Stimulated activated CD4-positive, alpha-beta T cell treated with anti-CD3 and anti-CD28 coated beads, TNF-alpha, amount 100 ng/mL, for 24 hours (primary cell): ENCODE measurements at regions not wholly inside any gene's neighbourhood (a gene's known extent, or its start where the extent isn't known, plus 50 kb on each side); places are given as distances from the start of the nearest gene placed in this dataset.
"Not testable (repeated sequence)": the region's sequence is repeated elsewhere in the genome, so short reads cannot be mapped to it uniquely, and the experiment has no call there.

Source experiments
- DNase-seq, 3 experiments: peaks; one replicate each; pipeline ENCODE4 v3.0.0-alpha.2; 2020; ENCODE audit warnings: low read depth in 3 of 3

DNA sequence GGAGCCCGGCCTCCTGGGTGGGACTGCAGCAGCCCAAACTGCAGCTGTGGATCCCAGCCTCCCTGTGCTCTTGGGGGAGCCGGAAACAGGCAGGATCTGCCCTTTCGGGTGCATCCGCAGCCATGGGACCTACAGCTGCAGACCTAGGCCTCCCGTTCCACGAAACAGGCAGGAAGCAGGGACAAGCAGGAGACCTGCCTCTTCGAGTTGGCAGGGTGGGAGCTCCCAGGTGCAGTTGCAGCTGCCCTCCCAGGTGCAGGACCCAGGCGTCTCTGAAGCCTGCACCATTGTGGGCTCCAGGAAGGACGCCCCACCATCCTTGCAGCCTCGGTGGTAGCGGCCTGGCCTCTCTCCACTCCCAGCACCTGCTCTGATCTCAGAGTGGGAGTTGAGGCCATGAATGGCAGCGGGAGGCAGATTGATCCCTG, 189.0 kb upstream of the KLHL1 start:
- no peak for DNase-seq

- no peak for DNase-seq
Measured at GRCh38 chr13:70284371-70284770, 176.1 kb upstream of the KLHL1 start.

DNA sequence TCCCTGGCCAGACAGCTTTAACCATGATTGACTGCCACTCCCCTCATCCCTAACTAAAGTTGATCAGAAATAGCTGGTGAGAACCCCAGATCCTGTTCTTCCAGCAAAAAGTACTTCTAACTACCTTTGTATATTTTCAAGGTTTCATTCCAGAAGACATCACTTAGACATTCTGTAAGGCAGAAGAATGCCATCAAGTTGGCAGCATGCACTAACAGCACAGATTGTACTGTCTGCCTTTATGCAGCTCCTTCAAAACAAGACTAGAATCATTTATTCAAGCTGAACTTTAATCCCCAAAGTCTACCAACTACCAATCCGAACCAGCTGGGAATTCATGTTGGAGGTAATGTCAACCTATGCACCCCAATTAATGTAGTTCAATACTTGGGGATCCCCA, 167.6 kb upstream of the KLHL1 start:
- no peak for DNase-seq

- DNase-seq = no peak
Measured at GRCh38 chr13:70255406-70255991, 147.2 kb upstream of the KLHL1 start.

- no peak for DNase-seq
Measured at GRCh38 chr13:70253834-70254233, 145.6 kb upstream of the KLHL1 start.

GRCh38 chr13:70253411-70253810, 145.2 kb upstream of the KLHL1 start:
- no peak for DNase-seq

DNA sequence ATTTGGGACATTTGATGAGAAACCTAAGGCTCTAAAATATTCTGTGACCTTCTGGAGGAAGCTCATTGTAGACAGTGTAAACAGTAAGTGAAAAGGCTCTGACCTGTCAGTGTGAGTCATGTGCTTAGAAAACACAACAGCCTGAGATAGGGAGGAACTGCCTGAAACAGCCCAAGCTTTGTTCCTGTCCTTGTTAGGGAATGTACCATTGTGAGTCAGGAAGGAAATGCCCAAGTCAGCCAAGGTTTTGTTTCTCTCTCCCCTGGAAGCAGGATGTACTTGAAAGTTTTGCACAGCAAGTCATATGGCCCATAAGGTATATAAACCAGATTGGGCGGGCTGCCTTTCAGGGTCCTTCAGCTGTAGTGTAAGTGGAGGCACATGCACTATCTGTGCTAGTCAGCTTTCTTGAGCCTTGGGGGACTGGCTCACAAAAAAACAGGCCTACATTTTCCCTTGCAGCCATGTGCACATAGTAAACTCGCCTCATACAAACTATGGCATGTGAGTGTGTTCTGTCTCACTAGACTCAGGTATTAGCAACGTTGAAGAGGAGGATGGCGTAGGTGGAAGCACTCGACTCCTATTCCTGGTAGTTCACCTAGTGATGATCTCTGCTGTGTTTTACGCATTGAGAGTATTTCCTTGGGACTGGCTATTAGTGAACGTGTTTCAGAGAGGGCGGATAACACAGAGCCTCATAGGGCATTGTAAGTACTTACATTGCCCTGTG, 141.2 kb upstream of the KLHL1 start:
- DNase-seq = no peak

DNA sequence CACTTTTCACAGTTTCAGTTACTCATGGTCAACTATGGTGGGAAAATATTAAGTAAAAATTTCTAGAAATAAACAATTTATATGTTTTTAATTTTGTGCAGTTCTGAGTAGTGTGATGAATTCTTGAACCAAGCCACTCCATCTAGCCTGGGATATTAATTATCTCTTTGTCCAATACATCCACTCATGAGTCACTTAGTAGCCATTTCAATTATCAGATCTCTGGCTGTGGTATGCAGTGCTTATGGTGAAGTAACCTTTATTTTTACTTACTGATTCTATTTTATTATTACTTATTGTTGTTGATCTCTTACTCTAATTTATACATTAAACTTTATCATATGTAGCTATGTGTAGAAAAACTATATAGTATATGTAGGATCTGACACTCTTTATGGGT, 128.9 kb upstream of the KLHL1 start:
- DNase-seq = no peak

- DNase-seq = no peak
Measured at GRCh38 chr13:70235565-70235964, 127.3 kb upstream of the KLHL1 start.

GRCh38 chr13:70223911-70224310, 115.7 kb upstream of the KLHL1 start:
- DNase-seq = no peak

- DNase-seq = no peak
Measured at GRCh38 chr13:70222926-70223325, 114.7 kb upstream of the KLHL1 start.

DNA sequence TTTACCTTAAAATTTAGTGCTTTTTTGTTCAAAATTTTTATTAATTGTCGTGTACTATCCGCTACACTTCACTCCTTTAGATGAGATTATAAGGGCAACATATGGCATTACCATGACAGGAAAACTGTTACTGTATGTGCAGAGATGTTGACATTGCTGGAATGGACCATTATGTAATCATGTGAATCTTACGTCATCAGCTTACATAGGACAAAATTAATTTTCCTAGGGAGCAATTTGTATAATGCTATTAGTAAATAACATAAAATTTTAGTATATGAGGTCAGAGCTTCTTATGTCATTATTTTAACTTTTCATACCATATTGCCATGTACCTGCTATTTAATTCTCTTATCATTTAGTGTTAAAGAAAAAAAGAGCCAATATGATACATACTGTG, 110.4 kb upstream of the KLHL1 start:
- DNase-seq = no peak

GRCh38 chr13:70208968-70209367, 100.7 kb upstream of the KLHL1 start:
- not testable (repeated sequence) for DNase-seq

GRCh38 chr13:70206671-70207070, 98.4 kb upstream of the KLHL1 start:
- DNase-seq = no peak

- no peak for DNase-seq
Measured at GRCh38 chr13:70203661-70204229, 95.5 kb upstream of the KLHL1 start.

DNA sequence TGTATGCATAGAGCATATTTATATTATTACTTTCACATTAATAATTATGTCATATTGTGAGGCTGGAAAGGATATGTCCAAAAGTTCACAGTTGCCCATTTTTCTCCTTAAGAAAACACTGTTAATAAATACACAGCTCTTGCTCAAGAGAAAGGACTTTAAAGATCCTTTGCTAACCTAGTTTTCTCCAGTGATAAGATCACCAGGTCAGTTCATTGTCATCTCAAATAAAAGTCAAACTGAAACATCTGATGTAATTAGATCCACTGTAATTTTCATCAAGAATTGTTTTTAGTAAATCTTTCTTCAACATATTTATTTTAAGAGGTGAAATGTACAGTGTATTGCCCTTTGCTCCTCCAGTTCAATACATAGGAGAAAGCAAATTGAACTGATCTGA, 82.8 kb upstream of the KLHL1 start:
- no peak for DNase-seq

- DNase-seq = no peak
Measured at GRCh38 chr13:70189981-70190380, 81.7 kb upstream of the KLHL1 start.

DNA sequence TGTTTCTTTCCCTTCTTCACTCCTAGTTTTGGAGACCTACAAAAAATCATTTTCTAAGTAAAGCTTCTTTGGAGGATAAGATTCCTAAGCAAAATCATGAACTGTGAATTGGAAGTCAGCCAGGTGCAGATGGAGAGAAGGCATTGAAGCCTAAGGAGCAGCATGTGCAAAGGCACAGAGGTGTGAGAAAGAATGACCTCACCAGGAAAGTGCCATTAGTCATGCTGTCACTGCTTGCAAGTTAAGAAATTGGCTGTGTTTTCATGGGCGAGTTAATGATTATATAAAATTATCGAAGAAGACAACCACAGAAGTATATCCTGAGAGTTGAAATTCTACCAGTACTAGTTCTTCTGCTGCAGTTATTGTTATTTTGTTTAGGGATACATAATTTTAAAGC, 80.3 kb upstream of the KLHL1 start:
- DNase-seq = no peak

DNA sequence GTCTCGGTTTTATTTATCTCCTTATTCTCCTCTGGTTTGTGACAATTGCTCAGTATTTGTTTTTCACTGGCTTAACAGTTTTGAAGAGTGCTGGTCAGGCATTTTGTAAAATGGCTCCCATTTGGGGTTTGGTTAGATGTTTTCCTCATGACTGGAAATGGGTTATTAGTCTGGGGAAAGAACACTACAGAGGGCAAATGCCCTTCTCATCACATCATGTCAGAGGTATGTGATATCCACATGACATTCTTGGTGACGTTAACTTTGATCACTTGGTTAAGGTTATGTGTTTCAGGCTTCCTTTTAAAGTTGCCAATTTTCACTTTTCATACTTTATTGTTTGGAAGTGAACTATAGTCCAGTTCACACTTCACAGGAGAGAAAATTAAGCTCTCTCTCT, 74.8 kb upstream of the KLHL1 start:
- DNase-seq = no peak
